Neural crest cell (in vitro differentiated cells): ENCODE measurements at regions not wholly inside any gene's neighbourhood (a gene's known extent, or its start where the extent isn't known, plus 50 kb on each side); places are given as distances from the start of the nearest gene placed in this dataset.
"Not testable (repeated sequence)": the region's sequence is repeated elsewhere in the genome, so short reads cannot be mapped to it uniquely, and the experiment has no call there.

ENCODE experiments used
- DNase-seq: peaks from one replicate; pipeline ENCODE4 v3.0.0; 2021; ENCODE audit warnings: low read depth, mixed read lengths, low spot score
- H3K27ac Mint-ChIP-seq: one replicate; pipeline ENCODE4 v1.8.0; 2021; ENCODE audit warnings: mild to moderate bottlenecking, mixed read lengths; ENCODE audit not compliant: unreplicated experiment
- H3K27me3 Mint-ChIP-seq: 2 replicates; pipeline ENCODE4 v1.8.0; 2021; ENCODE audit warnings: low read depth, mild to moderate bottlenecking, mixed read lengths
- H3K36me3 Mint-ChIP-seq: 2 replicates; pipeline ENCODE4 v1.8.0; 2021; ENCODE audit warnings: low read depth, mild to moderate bottlenecking, mixed read lengths
- H3K4me1 Mint-ChIP-seq: 2 replicates; pipeline ENCODE4 v1.8.0; 2021; ENCODE audit warnings: mixed read lengths
- H3K4me3 Mint-ChIP-seq: one replicate; pipeline ENCODE4 v1.8.0; 2021; ENCODE audit warnings: mild to moderate bottlenecking, mixed read lengths
- H3K9me3 Mint-ChIP-seq: 2 replicates; pipeline ENCODE4 v1.8.0; 2021; ENCODE audit warnings: mixed read lengths
- CTCF ChIP-seq: fragments of 200-600 bp; sonication (generic); conservative IDR thresholded peaks from 2 replicates; pipeline ENCODE4 v1.5.0; 2021; ENCODE audit warnings: antibody characterized with exemption, mild to moderate bottlenecking

- DNase-seq: no peak
- no peak overlapping the region for H3K4me3 Mint-ChIP-seq
- no peak overlapping the region for H3K27ac Mint-ChIP-seq
- H3K4me1 Mint-ChIP-seq: no peaks in the 10 kb centered on the region
- peaks cover 3% of the 10 kb centered on the region for H3K9me3 Mint-ChIP-seq
- TF ChIP-seq CTCF: no peak
- H3K27me3 Mint-ChIP-seq: no peaks in the 10 kb centered on the region
- peaks cover 2% of the 10 kb centered on the region for H3K36me3 Mint-ChIP-seq
These were observed 338.6 kb upstream of the TNC start for GRCh38 chr9:115456515-115456914.

DNA sequence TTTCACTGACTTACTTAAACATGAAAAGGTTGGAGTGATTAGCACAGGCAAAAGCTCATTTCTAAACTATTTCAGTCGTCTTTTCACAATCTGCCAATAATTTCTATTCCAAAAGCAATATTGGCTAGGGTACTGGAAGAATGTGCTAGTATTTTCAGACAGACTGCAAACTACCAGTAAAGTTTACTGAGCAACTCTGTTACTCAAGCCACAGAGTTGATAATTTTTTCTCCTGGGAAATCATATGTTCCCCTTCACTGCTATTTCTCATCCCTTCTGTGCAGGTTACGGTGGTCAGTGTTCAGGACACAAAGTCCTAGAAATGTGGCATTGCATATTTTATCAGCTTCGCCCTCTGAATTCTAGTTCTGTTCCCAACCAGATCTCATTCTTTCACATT, 343.3 kb upstream of the TNC start:
- no peak for DNase-seq
- Mint-ChIP-seq H3K4me3 (no peak overlapping the region), H3K36me3 (no peaks in the 10 kb centered on the region), H3K4me1 (no peaks in the 10 kb centered on the region), H3K27me3 (no peaks in the 10 kb centered on the region), H3K27ac (no peak overlapping the region), H3K9me3 (no peaks in the 10 kb centered on the region)
- no peak for TF ChIP-seq CTCF

DNA sequence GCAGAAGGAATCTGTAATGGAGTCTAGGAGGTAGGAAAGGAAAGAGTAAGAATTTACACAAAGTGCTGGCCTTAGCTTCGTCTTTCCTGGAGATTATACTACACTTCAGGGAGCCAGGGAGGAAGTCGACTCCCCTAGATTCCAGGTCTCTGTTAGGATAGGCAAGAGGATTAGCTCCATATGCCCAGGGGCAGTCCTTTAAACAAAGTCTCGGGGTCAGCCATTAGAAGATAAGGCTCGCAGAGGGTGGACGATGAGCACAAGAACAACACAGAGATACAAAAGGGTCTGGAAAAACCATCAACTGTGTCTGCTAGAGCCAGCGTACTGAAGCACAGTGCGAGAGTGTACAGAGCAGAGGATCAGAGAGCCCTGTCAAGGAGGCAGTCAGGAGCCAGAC, 344.7 kb upstream of the TNC start:
- H3K27ac Mint-ChIP-seq: no peak overlapping the region

GRCh38 chr9:115466756-115467155, 348.8 kb upstream of the TNC start:
- H3K27me3 Mint-ChIP-seq: peaks cover 7% of the 10 kb centered on the region
- peaks cover 12% of the 10 kb centered on the region for H3K9me3 Mint-ChIP-seq
- no peak for DNase-seq
- TF ChIP-seq CTCF: no peak
- no peaks in the 10 kb centered on the region for H3K36me3 Mint-ChIP-seq
- no peak overlapping the region for H3K27ac Mint-ChIP-seq
- no peaks in the 10 kb centered on the region for H3K4me1 Mint-ChIP-seq
- no peak overlapping the region for H3K4me3 Mint-ChIP-seq

More for the DNA sequence above, 344.7 kb upstream of the TNC start:
- no peak for TF ChIP-seq CTCF
- Mint-ChIP-seq H3K4me3 (no peak overlapping the region), H3K4me1 (no peaks in the 10 kb centered on the region), H3K27me3 (no peaks in the 10 kb centered on the region), H3K9me3 (no peaks in the 10 kb centered on the region), H3K36me3 (no peaks in the 10 kb centered on the region)
- no peak for DNase-seq

DNA sequence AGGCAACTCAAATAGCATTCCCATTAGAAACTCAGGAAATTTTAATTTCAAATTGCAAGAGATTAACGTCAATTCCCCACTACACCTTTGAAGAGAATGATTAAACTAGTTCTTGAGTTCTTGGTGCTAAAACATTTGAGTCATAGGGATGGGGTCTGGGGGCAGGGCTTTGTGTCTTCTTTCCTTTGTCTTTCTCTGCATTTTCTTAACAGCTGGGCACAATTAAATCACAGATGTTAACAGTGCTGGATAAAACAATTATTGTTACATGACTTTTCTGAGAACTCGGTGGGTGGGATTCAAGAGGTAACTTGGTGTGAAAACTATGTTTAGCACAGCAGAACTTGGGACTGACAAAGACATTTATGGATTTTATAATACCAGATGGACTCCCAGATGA, 351.9 kb upstream of the TNC start:
- H3K27ac Mint-ChIP-seq: no peak overlapping the region
- H3K4me3 Mint-ChIP-seq: no peak overlapping the region
- DNase-seq: no peak
- no peaks in the 10 kb centered on the region for H3K4me1 Mint-ChIP-seq
- H3K36me3 Mint-ChIP-seq: no peaks in the 10 kb centered on the region
- no peak for TF ChIP-seq CTCF
- peaks cover 12% of the 10 kb centered on the region for H3K9me3 Mint-ChIP-seq
- peaks cover 33% of the 10 kb centered on the region for H3K27me3 Mint-ChIP-seq

GRCh38 chr9:115473032-115473431, 355.1 kb upstream of the TNC start:
- not testable (repeated sequence) for DNase-seq, H3K27ac Mint-ChIP-seq, H3K4me1 Mint-ChIP-seq, H3K36me3 Mint-ChIP-seq, H3K4me3 Mint-ChIP-seq
- peaks cover 12% of the 10 kb centered on the region for H3K9me3 Mint-ChIP-seq
- H3K27me3 Mint-ChIP-seq: peaks cover 54% of the 10 kb centered on the region
